Stimulated activated naive CD4-positive, alpha-beta T cell (primary cell): ENCODE measurements at regions not wholly inside any gene's neighbourhood (a gene's known extent, or its start where the extent isn't known, plus 50 kb on each side); places are given as distances from the start of the nearest gene placed in this dataset.

Experiments
- DNase-seq, 6 experiments: peaks; one replicate each; lab custom pipeline; 2025; lab: John Stamatoyannopoulos, UW

DNA sequence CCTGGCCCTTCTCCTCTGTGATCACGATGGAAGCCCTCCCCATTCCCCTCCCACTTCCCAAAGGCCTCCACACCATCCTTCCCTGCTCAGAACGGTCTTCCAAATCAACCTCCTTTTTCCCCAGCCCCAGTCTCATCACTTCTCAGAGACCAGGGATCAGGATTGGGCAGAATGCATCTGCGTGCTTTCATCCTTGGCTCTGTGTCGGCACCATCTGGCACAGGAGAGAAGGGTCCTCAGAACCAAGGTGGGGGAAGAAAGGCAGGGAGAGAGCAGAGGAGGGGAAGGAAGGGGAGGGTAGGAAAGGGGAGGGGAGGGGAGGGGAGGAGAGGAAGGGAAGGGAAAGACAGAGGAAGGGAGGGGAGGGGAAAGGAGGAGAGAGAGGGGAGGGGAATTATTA is 52.4 kb upstream of the FICD start:
- DNase-seq, result no peak

DNA sequence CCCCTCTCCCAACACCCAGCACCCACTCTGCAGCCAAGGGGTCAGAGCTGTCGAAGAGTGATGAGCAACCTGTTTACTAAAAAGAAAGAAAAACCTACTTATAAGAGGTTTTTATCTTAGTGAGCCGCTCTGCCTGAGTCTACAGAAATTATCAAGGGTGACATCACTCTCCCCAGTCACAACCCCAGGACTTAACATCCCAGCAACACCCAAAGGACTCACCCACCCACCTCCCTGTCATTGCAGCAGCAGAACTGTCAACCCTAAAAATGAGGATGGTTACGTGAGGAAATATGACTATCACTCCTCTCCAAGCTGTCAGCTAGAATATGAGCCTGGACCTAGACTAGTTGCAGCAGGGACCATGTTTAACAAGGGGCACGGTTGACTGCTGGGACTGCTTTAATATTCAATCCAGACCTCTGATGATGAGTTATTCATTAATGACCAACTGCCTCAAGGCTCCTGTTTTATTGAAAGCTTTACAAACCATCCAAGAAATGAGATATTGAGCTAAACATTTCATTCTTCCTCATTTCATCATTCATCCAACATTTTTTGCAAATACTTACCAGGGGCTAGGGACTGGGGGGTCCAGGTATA is 53.9 kb upstream of the FICD start:
- no peak for DNase-seq

DNA sequence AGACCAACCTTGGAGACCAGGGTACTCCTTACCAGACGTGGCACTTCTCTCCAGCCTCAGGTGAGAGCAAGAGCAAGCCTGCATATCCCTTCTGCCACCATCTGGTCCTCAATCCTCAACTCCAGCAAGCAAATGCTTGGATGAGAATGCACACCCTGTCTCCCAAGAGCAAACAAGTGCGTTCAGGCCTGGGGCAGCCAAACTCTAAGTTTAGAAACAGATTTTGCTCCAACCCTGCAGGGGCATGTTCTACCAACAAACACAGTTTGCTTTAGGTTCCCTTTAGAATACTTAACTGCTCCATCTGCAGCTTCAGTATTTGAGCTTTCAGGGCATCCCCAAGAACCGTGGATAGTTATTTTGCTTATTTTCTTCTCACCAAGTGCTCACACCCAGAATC is 55.9 kb upstream of the FICD start:
- DNase-seq, result no peak

DNA sequence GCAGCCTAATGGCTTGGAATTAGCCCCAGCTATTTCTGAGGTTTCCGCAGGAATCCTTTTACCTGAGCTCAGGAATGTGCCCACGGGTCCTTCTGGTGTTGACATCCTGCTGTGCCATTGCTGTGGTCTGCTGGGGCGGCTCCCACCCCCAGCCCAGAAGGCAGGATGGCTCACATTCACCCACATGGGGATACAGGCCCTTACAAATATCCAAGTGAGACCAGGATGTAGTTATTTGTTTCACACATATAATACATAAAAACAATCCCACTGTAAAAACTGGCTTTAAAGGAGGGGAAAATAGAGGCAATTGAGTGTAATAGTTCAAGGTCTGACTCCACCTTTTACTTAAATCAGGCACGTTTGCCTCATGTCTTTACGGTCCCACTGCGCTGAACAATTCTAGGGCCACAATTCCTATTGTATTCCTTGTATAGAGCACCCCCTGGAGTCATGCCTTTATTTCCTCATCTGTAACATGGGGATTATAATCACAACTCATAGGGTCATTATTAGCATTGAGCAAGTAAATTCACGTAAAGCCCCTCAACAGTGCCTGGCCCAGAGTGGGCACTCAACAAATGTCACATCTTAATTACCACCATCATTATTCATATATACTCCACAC is 57.2 kb upstream of the FICD start:
- no peak for DNase-seq

DNA sequence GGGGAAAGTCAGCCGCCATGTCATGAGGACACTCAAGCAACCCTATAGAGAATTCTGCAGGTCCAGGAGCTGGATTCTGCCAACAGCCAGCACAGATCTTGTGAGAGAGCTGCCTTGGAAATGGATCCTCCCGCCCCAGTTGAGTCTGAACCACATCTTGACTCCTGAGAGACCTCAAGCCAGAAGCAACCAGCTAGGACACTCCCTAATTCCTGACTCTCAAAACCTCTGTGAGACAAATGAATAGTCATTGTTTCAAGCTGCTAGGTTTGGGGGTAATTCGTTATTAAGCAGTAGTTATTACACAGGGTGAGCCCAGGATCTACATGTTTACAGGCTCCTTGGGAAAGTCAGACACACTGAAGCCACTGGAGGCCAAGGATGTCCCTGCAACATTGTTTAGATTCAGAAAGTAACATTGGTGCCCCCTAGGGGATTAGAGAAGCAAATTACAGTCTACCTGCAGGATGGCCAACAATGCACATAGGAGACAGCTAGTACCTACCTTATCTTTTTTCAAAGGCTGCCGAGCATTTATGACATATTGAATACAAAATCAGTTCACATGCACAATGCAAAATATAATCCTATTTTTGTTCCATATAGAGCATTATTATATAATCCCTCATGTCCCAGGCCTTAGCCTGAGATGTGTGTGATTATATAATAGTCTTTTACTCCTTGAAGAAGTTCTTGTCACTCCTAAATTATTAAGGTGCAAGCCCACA is 57.9 kb upstream of the FICD start:
- DNase-seq, result peak in 2 of 6 experiments; percentile 11 to 24

DNA sequence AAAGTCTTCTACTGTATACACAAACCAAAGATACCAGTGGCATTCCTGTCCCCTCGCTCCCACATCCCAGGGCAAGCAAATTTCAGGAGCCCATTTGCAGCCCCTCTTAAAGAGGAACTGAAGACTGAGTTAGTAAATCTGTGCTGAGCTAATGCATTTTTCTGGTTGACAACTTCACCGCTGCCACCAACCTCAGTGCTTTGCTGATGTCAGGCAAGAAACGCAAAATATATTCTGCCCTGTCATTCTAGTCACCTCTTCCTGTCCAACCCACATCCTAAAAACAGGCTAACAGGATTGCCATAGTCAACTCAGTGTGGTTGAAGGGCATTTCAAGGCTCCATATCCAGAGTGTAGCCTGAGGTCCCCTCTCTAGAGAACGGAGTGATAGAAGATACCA is 59.4 kb upstream of the FICD start:
- DNase-seq, result no peak

DNA sequence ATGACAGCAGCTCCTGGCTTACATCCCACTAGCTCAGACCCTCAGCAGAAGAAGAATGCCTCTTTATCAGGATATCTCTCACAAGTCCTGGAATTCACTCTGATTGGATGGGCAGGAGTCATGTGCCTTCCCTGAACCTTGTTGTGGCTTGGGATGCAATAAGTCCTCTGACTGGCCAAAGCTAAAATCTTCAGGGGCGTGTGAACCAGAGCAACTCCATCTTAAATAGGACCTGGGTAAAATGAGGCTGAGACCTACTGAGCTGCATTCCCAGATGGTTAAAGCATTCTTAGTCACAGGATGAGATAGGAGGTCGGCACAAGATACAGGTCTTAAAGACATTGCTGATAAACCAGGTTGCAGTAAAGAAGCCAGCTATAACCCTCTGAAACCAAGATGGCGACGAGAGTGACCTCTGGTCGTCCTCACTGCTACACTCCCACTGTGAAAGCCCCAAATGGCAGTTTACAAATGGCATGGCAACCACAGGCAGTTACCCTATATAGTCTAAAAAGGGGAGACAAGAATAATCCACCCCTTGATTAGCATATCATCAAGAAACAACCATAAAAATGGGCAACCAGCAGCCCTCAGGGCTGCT is 60.4 kb upstream of the FICD start:
- no peak for DNase-seq

DNA sequence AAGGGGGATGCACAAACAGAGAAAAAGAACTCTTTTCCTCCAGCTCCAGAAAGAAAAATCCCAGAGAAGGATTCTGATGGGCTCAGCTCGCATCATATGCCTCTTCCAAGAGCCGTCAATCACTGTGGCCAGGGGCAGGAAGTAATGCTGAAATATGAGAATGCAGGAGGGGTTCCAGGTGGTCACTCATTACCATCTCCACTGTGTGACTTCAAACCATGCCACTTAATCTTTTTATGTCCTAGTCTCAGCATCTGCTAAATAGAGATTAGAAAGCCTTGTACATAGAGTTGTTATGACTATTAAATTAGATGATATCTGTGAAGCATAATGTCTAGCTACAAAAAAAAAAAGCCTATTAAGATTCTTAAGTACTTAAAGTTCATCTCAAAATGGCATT is 65.6 kb upstream of the FICD start:
- no peak for DNase-seq

DNA sequence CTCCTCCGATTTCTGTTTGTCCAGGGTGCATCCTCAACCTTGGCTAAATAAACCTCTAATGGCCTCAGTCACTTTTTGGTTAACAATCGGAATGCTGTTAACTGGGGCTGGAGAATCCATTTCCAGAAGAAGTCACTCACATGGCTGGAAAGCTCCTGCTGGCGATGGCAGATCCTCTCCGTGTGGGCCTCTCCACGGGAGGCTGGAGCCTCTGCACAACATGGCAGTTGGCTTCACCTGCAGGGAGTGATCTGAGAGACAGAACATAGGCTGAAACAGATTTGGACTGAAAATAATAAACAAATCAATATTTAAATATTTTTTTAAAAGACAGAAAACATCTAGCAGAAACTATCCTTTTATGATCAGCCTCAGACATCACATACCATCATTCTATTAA is 66.8 kb upstream of the FICD start:
- DNase-seq, result no peak

DNA sequence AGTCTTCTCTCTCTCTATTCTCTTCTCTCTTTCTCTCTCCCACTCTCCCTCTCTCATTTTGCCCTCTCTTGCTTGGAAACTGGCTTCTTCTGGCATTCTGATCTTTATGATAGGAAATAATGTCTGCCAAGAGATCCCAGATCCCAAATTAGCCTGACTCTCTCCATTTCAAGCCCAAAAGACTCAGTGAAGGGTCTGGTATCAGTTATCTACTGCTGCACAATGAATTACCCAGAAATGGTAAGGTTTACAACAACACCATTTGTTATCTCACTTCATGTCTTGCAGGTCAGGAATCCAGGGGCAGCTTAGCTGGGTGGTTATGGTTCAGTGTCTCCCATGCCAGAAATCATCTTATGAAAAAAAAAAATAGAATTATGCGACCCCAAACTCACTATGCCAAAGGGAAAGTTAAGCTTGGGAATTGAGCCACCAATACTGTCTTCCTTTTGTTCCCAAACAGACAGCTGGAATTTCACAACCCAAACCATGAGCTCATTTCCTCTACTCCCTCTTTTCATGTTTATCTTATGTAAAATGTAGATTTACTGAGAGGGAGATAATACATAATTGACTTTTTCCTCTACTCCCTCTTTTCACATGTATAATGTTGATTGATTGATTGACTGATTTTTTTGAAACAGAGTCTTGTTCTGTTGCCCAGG is 67.8 kb upstream of the FICD start:
- no peak for DNase-seq

DNA sequence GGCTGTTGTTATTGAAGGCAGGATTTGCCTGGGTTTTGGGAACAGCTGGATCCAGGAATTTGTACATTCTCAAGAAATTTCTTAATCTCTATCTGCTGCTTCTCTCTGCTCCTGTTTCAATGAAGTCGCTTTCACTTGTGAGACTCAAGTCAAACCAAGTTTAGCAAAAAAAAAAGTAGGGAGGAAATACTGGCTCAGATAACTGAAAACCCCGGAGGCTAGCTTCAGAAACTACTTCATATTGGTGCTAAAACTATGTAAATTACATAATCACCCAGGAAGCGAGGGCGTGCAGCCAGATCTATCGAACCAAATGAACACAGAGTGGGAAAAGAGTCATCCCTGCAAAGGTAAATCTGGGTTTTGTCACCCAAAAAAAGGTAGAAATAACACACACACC is 68.3 kb upstream of the FICD start:
- no peak for DNase-seq

DNA sequence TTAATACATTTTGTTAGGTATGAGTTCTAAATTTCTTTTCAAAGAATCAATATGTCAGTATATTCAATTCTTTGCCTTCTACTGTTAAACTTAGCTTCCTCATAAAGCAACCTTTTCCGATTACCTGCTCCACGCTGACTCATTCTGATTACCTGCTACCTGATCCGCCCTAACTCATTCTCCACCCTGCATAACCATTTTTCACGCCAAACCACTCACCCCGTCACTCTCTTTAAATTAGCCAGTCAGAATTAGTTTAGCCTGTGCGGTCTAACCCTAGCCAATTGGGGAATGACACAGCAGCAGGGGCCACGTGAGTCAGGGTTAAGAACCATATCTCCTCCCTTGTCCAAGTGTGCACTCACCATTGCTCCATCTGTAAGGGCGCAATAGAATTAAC is 72.2 kb upstream of the FICD start:
- DNase-seq, result no peak

DNA sequence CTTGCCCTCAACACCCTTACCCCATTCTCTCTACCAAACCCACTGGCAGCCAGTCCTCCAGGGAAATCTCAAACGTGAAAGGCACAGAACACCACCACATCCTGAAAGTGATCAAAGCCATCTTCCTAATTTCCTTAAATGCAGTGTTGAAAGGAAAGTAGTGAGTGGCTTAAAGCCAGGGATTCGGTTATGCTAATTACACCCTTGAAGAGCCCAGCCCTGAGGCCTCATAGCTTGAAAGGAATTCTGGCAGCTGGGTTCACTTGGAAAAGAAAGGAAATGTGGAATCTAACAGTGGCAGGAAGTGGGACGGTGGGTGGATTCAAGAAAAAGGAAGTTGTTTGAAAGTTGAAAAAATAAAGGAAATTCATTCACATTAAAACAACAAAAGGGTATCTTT is 73.0 kb upstream of the FICD start:
- DNase-seq, result no peak

DNA sequence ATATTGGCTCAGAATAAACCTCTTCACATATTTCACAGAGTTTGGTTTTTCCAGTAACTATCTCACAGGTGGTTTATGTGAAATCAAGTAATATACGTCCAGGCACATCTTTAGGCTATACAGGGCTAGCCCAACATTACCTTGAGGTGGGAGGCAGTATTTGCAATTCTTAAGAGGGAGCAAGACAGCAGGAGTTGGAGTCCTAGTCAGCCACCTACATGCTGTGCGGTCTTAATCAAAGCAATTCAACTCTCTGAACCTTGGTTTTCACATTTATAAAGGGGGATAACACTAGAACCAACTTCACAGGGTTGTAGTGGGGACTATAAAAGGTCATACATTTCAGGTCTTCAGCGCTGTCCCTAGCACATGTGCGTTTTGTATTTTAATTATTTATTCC is 73.5 kb upstream of the FICD start:
- no peak for DNase-seq

DNA sequence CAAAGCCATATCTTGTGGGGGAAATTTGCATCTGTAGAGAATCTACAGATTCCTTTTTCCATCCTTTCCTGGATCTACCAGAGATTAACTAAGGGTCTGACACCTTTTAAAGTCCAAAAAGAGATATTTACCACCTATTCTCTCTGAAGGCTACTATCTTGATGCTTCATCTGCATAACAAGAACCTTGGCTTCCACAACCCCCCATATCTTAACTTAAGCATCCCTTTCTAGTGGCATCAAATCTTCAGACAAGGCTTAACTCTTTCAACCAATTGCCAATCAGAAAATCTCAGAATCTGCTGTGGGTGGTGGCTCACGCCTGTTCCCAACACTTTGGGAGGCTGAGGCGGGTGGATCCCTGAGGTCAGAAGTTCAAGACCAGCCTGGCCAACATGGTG is 74.3 kb upstream of the FICD start:
- DNase-seq, result no peak

DNA sequence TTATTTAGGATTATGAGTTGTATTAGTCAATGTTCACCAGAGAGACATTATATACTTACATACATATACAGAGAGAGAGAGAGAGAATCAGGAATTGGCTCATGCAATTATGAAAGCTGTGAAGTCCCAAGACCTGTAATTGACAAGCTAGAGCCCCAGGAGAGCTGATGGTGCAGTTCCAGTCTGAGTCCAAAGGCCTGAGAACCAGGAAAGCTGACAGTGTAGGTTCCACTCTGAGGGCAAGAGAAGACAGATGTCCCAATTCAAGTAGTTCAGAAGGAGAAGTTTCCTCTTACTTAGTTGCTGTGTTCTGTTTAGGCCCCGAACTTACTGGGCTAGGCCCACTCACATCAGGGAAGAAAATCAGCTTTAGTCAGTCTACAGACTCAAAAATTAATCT is 76.4 kb upstream of the FICD start:
- DNase-seq, result no peak

DNA sequence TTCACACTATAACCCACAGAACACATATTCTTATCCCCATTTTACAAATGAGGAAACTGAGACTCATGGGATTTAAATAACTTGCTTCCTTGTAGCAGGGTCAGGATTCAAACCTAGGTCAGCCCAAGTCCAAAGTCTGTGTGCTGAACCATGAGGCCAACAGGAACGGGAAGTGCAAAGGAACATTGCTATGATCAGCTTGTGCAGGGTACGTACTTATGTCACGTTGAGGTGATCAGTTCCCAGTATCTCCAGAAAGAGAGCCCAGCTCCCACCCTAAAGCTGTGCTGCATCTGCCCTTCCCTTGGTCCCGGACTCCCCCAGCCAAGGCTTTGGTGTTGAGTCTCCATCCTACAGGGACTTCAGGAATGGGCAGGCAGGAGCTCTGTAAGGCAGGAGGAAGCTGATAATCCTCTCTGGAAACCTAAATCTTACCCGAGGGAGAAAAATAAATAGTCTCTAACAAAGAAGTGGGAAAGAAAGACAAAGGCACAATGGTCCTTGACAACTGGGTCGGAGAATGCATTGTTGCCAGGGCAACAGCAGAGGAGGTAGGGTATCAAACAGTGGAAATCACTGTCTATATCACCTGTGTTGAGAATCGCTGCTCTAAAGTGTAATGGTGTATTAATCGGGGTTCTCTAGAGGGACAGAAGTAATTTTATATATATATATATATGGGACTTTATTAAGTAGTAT is 82.5 kb upstream of the FICD start:
- no peak for DNase-seq

DNA sequence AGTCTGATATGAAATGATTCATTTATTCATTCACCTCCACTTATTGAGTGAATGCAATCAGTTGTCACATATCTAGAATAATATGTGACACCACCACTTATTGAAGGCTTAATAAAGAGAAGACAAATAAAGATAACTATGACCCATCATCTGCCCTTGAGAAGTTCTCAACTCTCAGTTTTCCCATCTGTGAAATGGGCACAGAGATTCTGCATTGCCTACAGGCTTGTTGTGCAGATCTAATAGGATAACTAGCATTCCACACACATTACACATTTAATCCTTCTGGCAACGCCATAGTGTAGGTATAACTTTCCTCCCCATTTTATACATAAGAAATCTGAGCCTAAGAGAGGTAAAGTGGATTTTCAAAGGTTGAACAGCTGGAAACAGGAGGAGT is 84.2 kb upstream of the FICD start:
- DNase-seq, result no peak

DNA sequence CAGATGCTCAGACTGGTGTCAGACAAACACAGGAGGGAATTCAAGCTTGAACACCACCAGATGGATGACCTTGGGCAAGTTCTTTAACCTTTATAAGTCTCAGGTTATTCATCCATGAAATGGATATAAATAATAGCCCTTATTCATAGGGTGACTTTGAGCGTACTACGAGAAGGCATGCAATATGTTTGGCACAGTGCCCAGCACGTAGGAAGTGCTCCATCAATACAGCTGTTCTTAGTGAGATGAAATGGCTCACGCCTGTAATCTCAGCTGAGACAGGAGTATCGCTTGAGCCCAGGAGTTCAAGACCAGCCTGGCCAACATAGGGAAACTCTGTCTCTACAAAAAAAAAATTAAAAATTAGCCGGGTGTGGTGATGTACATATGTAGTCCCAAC is 84.8 kb upstream of the FICD start:
- no peak for DNase-seq

DNA sequence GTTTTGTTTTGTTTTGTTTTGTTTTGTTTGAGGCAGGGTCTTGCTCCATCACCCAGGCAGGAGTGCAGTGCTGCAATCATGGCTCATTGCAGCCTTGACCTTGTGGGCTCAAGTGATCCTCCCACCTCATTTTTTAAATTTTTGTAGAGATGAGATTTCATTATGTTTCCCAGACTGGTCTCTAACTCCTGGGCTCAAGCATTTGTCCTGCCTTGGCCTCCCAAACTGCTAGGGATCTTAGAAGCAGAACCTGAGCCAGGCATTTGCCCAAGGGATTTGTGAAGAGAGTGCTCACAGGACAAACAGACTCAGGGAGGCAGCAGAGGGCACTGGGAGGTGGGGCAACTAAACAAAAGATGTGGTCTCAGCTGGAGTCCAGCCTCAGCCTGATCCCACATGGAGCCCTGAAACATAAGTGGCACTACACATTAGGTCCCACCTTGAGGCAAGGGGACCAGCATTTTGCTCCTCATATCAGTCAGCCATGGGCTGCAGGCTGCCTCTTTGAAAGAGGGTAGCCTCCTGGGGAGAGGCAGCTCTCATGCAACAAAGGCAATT is 86.2 kb upstream of the CMKLR1 start:
- DNase-seq, result no peak

DNA sequence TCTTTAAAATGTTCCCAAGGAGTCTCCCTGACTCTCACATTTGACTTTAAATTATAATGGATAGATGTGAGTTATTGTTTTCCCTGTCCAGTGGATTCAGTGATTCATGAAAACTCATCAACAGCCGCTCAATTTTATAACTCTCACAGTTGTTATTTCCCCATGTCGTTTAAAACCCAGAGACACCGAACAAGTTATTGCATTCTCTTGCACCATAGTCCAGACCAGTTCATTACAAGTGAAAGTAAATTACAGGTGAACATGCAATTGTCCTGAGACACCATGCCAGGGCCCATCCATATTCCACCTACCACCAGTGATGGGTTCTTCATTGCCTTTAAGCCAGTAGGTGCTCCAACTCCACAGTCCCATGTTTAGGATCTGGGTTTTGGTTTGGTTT is 85.7 kb upstream of the CMKLR1 start:
- no peak for DNase-seq

DNA sequence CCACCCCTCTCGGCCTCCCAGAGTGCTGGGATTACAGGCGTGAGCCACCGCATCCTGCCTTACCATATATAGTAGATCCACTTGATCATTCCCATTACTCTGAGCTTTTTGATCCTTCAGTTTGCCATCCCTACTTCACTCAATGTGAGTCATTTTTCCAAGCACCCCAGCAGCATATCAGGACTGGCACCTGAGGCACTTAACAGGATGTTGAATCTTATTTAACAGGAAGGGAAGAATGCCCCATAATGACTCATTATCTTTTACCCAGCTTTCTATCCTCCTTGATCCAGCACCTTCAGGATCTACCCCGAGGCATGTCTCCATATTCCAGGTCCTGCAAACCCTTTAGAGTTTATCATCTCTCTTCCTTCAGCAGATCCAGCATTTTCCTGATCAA is 84.9 kb upstream of the CMKLR1 start:
- DNase-seq, result no peak
